HG03103 (cell line): ENCODE measurements at regions not wholly inside any gene's neighbourhood (a gene's known extent, or its start where the extent isn't known, plus 50 kb on each side); places are given as distances from the start of the nearest gene placed in this dataset.
A peak's percentile ranks its signal among the peaks of the same experiment; 100 is the strongest.
"Not testable (repeated sequence)": the region's sequence is repeated elsewhere in the genome, so short reads cannot be mapped to it uniquely, and the experiment has no call there.

Source experiments
- ATAC-seq: cut with Tn5 transposase; IDR thresholded peaks from one replicate; pipeline ENCODE4 v1.9.1; 2021; ENCODE audit warnings: low read depth; ENCODE audit not compliant: unreplicated experiment

DNA sequence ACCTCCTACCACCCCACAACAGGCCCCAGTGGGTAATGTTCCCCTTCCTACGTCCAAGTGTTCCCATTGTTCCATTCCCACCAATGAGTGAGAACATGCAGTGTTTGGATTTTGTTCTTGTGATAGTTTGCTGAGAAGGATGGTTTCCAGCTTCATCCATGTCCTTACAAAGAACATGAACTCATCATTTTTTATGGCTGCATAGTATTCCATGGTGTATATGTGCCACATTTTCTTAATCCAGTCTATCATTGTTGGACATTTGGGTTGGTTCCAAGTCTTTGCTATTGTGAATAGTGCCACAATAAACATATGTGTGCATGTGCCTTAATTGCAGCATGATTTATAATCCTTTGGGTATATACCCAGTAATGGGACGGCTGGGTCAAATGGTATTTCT lies 81.6 kb downstream of the P2RY10 start:
- not testable (repeated sequence) for ATAC-seq

DNA sequence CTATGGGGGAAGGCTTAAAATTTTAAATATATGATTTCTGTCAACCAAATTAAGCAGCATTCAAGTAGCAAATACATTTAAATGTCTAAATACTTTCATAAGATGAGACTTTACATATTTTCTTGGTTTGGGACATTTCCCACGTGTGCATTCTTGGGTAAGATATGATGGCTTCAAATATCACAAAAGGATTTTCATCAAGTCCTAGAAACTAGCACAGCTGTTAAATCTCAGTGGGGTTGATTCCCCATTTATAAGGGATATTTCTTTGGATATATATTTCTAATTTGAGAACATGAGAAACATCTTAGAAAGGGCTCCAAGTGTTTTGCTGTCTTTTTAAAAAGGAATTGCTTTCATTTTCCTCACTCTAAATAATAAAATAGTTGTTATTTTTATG lies 90.2 kb downstream of the P2RY10 start:
- no peak for ATAC-seq

DNA sequence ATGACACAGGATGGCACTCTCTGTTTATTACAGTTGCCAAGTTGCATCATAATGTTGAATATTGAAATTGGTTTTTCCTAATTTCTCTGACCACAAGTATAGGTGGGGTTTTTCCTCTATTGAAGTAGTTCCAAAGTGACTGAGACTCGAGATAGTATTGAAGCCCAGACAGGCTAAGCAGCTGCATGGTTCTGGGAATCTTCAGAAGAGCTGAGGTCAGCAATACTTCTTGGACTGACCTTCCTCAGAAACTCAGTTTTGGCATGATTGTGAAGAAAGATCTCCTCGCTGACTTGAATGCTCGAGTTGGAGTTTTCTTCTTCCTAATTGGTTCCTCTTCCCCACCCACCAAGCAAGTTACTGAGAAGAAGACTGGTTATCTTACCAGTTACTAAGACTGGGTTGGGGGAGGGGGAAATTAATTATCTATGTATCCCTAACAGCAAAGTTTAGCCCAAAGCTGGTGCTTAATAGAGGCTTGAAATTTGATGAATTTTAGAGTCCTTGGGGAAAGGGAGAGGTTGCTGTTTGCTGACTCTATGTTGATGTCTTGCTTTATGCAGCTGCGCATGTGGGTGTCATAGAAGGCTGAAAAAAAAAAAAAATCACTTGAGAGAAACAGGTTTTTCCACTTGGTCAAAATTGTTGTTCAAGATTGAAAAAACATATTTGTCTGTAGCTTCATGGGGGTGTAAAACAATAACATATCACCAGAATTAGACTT lies 91.1 kb downstream of the P2RY10 start:
- ATAC-seq = no peak

DNA sequence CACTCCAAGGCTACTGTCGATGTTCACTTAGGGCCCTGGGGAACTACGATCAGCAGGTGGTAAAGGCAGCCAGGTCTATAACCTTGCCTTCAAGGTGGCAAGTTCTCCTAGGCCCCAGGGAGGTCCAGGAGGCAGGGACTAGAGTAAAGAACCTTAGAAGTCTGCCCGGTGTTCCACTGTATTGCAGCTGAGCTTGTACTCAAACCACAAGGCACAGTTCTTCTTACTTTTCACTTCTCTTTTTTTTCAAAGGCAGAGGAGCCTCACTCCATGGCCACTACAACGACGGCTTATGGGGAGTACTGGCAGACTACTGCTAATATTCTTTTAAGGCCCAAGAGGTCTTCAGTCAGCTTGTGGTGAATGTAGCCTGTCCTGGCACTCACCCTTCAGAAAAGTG lies 78.8 kb upstream of the GPR174 start:
- ATAC-seq = peak; percentile 90

DNA sequence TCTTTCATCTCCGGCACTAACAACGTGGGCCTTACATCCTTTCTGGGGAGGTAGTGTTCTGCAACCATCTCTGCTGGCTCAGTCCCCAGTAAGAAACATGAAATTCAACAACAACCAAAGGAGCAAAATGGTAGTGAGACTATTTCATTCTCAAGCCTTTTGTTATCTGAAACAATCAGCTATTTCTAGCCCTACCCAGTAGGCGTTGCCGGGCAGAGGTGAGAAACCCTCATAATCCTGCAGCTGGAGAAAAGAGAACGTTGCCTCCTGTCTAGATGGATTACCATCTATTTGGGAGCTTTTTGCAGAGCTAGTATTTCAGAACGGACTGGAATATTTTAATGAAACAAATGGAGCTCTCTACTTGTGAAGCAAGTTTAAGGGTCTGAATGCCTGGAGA lies 66.4 kb upstream of the GPR174 start:
- no peak for ATAC-seq

DNA sequence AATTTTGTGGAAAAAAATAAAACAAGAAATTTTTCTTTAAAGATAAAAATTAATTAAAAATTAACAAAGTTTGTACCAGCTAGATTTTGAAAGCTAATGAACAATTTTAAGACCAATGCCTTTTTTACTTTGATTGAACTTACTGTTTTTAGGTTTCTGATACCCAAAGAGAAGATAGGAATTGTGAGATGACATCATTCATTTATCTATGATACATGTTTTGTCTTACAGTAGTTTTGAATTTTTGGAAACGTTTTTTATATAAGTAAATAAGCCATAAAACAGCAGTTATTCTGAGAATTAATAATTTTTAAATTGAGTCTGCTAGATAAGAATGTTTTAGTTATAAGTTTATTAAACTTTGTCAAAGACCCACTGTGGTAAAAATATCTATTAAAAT lies 65.0 kb upstream of the GPR174 start:
- ATAC-seq = no peak

DNA sequence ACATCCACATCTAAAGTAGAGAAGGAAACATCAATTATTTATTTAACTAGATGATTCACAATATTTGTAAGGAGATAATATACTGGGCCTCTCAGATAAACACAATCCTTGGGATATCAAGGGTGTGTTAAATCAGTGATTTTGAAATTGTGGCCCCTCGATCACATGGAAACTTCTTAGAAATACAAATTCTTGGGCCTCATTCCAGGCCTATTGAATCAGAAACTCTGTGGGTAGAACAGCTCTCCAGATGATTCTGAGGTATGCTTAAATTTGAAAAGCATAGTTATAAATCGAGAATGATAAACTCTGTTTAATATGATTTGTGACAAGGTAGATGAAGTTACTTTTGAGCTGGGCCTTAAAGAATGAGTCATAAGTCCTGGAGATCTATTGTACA lies 64.3 kb upstream of the GPR174 start:
- ATAC-seq = no peak

DNA sequence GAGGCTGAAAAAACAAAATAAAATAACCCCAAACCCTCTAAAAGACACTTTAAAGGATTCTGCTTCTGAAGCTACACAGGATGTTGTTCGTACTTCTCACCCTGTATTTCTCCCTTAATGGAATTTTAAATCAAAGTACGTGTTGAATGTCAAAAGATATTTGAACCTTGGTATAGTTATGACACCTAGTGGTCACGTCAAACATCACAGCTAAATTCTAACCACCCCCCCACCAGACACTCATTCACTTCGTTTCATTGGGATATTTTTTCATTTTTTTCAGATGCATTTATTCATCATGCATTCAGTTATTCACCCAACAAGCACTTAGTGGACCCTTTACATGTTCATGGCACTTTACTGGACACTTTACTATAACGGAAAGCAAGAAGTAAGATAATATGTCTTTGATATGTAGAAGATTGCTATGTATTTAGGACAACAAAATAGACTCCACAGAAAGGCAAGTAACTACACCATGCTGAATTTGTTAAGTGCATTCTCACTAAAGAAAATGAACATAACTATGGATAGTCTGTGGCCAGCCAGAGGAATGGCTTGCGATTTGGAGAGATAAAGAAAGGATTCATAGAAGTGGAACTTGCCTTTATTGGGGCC lies 62.5 kb upstream of the GPR174 start:
- ATAC-seq = no peak

DNA sequence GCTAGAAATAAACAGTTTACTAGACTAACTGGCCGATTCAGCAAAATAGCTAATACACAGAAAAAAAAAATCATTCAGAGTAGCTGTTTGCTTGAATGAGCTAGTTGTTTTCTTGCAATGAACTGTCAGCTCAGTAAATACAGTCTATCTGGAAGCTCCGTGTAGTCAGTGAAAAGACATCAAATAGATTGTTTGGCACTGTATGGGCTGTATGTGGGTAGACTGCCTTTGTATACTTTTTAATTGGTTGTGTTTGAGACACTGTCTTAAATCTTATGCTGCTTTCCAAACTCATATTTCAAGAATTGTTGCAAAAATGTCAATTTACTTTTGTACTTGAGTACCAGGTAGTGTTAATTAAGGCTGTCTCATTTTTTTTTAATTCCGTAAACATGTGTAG lies 61.6 kb upstream of the GPR174 start:
- ATAC-seq = no peak

DNA sequence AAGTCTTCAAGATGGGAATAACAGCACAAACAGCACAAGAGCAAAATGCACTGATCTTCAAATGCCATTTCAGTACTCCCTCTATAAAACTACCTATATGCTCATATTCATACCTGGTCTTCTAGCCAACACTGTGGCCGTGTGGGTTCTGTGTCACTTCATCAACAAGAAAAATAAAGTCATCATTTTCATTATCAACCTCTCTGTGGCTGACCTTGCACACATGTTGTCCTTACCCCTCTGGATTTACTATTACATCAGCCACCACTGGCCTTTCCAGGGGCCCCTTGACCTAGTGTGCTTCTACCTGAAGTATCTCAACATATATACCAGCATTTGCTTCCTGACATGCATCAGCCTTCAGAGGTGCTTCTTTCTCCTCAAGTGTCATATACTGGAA lies 59.6 kb upstream of the GPR174 start:
- ATAC-seq = no peak

DNA sequence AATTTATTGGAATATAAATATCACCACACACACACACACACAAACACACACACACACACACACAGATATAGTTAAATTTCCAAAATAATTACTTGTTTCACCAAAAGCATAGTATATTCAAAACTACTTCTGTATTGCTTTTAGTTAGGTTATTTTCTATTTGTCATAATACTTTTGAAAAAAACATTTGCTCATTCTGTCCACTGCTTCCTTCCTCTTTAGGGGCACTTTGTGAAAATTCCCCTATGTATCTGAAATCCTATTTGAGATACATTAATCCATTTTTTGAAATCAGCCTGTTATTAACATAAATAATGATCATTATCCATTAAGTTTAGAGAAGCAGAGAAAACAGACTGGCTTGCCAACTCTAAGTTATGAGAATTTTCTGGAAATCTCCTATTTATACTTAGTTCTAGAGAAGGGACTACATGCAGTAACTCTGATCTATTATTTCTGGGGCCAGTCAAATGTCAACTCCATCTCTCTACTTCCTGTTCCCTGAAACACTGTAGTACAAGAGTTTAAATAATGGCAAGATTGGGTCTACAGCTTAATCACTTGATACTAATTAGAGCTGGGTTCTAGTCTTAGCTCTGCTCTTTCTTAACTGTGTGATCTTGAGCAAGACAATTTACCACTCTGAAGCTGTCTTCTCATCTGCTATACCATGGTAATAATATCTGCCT lies 54.4 kb upstream of the GPR174 start:
- no peak for ATAC-seq

DNA sequence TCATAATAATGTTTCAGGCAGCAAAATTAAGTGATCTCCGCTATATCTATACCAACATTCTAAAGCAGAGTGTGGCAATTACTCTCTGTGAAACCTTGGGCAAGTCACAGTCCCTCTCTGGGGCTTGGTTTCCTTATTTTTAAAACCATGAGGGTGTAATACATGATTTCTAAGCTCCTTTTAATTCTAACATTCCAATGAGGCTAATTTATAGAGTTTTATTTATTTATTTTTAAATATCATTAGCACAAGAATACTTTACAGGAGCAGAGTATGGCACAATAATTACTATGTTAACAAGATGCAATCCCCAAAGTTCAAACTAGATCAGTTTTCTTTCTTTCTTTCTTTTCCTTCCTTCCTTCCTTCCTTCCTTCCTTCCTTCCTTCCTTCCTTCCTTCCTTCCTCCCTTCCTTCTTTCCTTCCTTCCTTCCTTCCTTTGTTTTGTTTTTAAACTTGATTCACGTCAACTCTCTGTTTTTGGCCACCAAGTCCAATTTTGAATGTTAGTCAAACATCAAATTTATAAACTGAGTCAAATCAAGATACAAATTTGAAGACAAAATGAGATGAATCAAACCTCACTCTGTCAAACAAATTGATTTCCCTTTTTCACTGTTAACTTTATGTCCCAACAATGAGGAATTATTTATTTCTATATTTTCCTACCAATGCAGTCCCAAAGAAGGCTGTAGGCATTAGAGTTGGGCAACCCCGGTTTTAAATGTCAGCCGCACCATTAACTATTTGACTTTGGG lies 50.2 kb upstream of the GPR174 start:
- ATAC-seq = no peak
